ENCODE measurements at regions not wholly inside any gene's neighbourhood (a gene's known extent, or its start where the extent isn't known, plus 50 kb on each side); places are given as distances from the start of the nearest gene placed in this dataset.

DNA sequence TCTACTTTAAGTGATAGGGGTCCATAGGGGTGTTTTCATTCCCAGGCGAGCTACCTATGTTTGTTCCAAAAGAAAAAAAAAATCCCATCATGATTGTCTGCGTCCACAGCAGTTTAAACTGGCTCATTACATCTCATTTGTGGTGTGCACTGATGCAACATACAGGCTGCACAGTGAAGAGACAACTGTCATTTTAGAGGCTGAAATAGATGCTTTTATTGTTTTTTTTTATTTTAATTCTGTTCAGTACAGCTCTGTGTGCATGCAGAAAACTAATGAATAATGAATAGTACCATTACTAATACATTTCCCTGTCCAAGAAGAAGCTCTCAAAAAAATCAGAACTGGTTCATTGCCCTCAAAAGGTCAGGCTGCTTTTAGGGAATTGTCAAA is 92.8 kb upstream of the ZNF516 start:
- no peak for TF ChIP-seq FOXP1 (CRISPR knock-in tag; IDR thresholded peaks at IDR 0.05; ENCODE audit: borderline replicate concordance)
- TF ChIP-seq, protein P1, sequence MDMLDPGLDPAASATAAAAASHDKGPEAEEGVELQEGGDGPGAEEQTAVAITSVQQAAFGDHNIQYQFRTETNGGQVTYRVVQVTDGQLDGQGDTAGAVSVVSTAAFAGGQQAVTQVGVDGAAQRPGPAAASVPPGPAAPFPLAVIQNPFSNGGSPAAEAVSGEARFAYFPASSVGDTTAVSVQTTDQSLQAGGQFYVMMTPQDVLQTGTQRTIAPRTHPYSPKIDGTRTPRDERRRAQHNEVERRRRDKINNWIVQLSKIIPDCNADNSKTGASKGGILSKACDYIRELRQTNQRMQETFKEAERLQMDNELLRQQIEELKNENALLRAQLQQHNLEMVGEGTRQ (CRISPR knock-in tag; IDR thresholded peaks at IDR 0.05): no peak
- no peak for TF ChIP-seq NFE2L1 (CRISPR knock-in tag; IDR thresholded peaks at IDR 0.05)
- no peak for TF ChIP-seq ZBTB21 (CRISPR knock-in tag; IDR thresholded peaks at IDR 0.05; ENCODE audit: borderline replicate concordance)
- TF ChIP-seq ZNF416 (CRISPR knock-in tag; IDR thresholded peaks at IDR 0.05): no peak
- TF ChIP-seq HMGXB4 (CRISPR knock-in tag; IDR thresholded peaks at IDR 0.05): no peak
- TF ChIP-seq AFF4 (CRISPR knock-in tag; IDR thresholded peaks at IDR 0.05; ENCODE audit: borderline replicate concordance): no peak
- TF ChIP-seq, protein P2, sequence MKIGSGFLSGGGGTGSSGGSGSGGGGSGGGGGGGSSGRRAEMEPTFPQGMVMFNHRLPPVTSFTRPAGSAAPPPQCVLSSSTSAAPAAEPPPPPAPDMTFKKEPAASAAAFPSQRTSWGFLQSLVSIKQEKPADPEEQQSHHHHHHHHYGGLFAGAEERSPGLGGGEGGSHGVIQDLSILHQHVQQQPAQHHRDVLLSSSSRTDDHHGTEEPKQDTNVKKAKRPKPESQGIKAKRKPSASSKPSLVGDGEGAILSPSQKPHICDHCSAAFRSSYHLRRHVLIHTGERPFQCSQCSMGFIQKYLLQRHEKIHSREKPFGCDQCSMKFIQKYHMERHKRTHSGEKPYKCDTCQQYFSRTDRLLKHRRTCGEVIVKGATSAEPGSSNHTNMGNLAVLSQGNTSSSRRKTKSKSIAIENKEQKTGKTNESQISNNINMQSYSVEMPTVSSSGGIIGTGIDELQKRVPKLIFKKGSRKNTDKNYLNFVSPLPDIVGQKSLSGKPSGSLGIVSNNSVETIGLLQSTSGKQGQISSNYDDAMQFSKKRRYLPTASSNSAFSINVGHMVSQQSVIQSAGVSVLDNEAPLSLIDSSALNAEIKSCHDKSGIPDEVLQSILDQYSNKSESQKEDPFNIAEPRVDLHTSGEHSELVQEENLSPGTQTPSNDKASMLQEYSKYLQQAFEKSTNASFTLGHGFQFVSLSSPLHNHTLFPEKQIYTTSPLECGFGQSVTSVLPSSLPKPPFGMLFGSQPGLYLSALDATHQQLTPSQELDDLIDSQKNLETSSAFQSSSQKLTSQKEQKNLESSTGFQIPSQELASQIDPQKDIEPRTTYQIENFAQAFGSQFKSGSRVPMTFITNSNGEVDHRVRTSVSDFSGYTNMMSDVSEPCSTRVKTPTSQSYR (CRISPR knock-in tag; IDR thresholded peaks at IDR 0.05): no peak
- no peak for TF ChIP-seq CTCF (IDR thresholded peaks at IDR 0.05)
- no peak for TF ChIP-seq NFATC4 (CRISPR knock-in tag; IDR thresholded peaks at IDR 0.05)
- TF ChIP-seq, protein P3, sequence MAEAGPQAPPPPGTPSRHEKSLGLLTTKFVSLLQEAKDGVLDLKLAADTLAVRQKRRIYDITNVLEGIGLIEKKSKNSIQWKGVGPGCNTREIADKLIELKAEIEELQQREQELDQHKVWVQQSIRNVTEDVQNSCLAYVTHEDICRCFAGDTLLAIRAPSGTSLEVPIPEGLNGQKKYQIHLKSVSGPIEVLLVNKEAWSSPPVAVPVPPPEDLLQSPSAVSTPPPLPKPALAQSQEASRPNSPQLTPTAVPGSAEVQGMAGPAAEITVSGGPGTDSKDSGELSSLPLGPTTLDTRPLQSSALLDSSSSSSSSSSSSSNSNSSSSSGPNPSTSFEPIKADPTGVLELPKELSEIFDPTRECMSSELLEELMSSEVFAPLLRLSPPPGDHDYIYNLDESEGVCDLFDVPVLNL (CRISPR knock-in tag; IDR thresholded peaks at IDR 0.05; ENCODE audit: borderline replicate concordance, low read depth): no peak
- CTCF ChIA-PET: interaction anchor here (2.6 kb wide), 1 partner anchor 189 kb away, joined by 6 read pairs; no protein-coding TSS in a partner anchor
- peaks cover 4% of the 10 kb centered on the region; the same call in 1 of the 2 replicates for H3K36me3 Mint-ChIP-seq
- H3K4me3 Mint-ChIP-seq: no peak overlapping the region
- ATAC-seq (no peak), DNase-seq (ENCODE audit: low spot score) (no peak)
- no peaks in the 10 kb centered on the region for H3K27me3 Mint-ChIP-seq (ENCODE audit: low read depth)
- no peak overlapping the region for H3K27ac Mint-ChIP-seq
- POLR2A ChIA-PET: no interaction called here
- peaks cover 9% of the 10 kb centered on the region for H3K9me3 Mint-ChIP-seq
- peaks cover 32% of the 10 kb centered on the region for H3K4me1 Mint-ChIP-seq
